Activated CD4-positive, alpha-beta memory T cell treated with anti-CD3 and anti-CD28 coated beads for 36 hours (primary cell): ENCODE measurements at regions not wholly inside any gene's neighbourhood (a gene's known extent, or its start where the extent isn't known, plus 50 kb on each side); places are given as distances from the start of the nearest gene placed in this dataset.
"Not testable (repeated sequence)": the region's sequence is repeated elsewhere in the genome, so short reads cannot be mapped to it uniquely, and the experiment has no call there.

ENCODE experiments used
- CTCF ChIA-PET: fragments of 350-600 bp; sonication (Branson Sonifier 250); formaldehyde crosslinking; loops from one replicate; lab custom pipeline; 2021; ENCODE audit warnings: antibody characterized with exemption, inconsistent platforms; lab: Charles Lee
- POLR2A ChIA-PET: fragments of 350-600 bp; sonication (Branson Sonifier 250); formaldehyde crosslinking; loops from one replicate; lab custom pipeline; 2021; ENCODE audit warnings: antibody characterized with exemption; lab: Charles Lee
- DNase-seq: peaks from one replicate; pipeline ENCODE4 v3.0.0-alpha.2; 2020
- H3K27ac Mint-ChIP-seq: one replicate; pipeline ENCODE4 v1.8.0; 2021; ENCODE audit warnings: mixed read lengths
- H3K27me3 Mint-ChIP-seq: one replicate; pipeline ENCODE4 v1.8.0; 2021; ENCODE audit warnings: mixed read lengths
- H3K36me3 Mint-ChIP-seq: one replicate; pipeline ENCODE4 v1.8.0; 2021; ENCODE audit warnings: mixed read lengths
- H3K4me1 Mint-ChIP-seq: one replicate; pipeline ENCODE4 v1.8.0; 2021; ENCODE audit warnings: low read depth, mixed read lengths
- H3K4me3 Mint-ChIP-seq: one replicate; pipeline ENCODE4 v1.8.0; 2021; ENCODE audit warnings: mild to moderate bottlenecking, mixed read lengths
- H3K9me3 Mint-ChIP-seq: one replicate; pipeline ENCODE4 v1.8.0; 2021; ENCODE audit warnings: mixed read lengths
- intact Hi-C: fragments of 100-400 bp; cut with micrococcal nuclease; formaldehyde crosslinking; loops from one replicate; pipeline ENCODE4 v1.15.1; 2023

DNA sequence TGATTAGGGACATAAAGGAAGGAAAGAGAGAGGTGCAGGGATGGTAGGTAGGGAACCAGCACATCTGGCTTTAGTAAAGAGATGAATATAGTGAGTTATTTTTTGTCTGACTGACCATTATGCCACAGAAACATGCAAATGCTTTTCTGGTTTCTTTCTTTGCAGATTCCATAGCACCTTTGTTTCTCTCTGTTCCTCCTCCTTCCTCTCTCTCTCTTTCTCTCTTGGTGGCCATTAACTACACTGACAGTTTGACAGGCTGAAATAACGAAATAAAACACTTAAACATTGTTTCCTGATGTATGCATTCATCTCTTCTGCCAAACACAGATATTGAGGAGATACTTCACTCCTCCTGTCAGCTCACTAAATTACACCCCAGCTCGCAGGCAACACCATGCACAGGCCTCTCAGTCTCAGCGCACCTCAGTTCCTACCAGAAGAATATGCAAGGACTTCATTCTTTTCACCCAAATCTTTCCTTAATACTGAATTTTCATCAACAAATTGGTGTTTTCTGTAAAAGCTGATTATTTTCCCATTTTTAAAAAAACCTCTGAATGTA is 406.9 kb upstream of the SOX5 start:
- Mint-ChIP-seq H3K27me3 (no peaks in the 10 kb centered on the region), H3K9me3 (no peaks in the 10 kb centered on the region), H3K27ac (no peak overlapping the region), H3K36me3 (no peaks in the 10 kb centered on the region), H3K4me3 (no peak overlapping the region), H3K4me1 (no peaks in the 10 kb centered on the region)
- POLR2A ChIA-PET, result no interaction called here
- CTCF ChIA-PET, result no interaction called here
- intact Hi-C loops, result no loop called here
- no peak for DNase-seq

DNA sequence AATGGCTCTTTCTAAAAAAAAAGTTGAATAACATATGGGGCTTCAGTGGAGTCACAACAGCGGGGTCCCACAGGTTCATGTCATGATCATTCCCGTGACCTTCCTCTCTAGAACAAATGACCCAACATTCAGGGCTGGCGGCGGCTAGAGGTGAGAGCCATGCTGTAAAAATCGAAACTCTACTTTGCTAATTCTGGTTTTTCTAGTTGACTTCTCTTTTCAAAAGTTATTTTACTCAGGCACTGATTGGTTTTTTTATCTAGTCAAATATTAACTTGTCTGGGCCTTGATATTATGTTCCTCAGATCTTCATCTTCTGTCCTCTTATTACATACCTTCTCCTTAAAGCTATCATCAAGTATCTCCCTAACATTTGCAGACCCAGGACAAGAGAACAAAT is 402.9 kb upstream of the SOX5 start:
- no peaks in the 10 kb centered on the region for H3K4me1 Mint-ChIP-seq
- H3K36me3 Mint-ChIP-seq, result no peaks in the 10 kb centered on the region
- H3K27ac Mint-ChIP-seq, result no peak overlapping the region
- ChIA-PET POLR2A (no interaction called here), CTCF (no interaction called here)
- no peak for DNase-seq
- no peak overlapping the region for H3K4me3 Mint-ChIP-seq
- intact Hi-C loops, result no loop called here
- no peaks in the 10 kb centered on the region for H3K27me3 Mint-ChIP-seq
- no peaks in the 10 kb centered on the region for H3K9me3 Mint-ChIP-seq

DNA sequence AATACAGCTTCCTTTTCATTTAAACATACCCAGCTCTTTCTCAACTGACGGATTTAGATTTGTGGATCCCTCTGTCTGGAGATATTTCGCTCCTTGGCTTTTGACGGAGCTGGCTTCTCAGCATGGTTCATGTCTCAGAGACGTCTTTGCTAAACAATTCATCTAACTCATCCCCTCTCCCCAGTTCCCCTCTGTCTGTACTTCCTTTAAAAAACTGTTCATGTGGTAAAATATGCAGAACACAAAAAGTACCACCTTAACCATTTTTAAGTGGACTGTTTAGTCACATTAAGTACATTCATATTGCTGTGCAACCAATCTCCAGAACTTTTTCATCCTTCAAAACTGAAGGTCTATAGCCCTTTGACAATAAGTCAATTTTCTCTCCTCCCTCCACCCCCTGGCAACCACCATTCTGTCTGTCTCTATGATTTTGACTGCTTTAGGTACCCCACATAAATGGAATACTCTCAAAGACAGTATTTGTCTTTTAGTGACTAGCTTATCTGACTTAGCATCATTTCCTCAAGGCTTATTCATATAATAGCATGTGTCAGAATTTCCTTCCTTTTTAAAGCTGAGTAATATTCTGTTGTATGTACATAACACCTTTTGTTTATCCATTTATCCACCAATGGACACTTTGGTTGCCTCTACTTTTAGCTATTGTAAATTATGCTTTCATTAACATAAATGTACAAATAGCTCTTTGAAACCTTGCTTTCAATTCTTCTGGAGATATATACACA is 399.8 kb upstream of the SOX5 start:
- Mint-ChIP-seq H3K9me3 (no peaks in the 10 kb centered on the region), H3K36me3 (no peaks in the 10 kb centered on the region), H3K4me1 (no peaks in the 10 kb centered on the region), H3K4me3 (no peak overlapping the region), H3K27me3 (no peaks in the 10 kb centered on the region), H3K27ac (no peak overlapping the region)
- DNase-seq, result no peak
- intact Hi-C loops, result no loop called here
- CTCF ChIA-PET, result no interaction called here
- POLR2A ChIA-PET, result no interaction called here

DNA sequence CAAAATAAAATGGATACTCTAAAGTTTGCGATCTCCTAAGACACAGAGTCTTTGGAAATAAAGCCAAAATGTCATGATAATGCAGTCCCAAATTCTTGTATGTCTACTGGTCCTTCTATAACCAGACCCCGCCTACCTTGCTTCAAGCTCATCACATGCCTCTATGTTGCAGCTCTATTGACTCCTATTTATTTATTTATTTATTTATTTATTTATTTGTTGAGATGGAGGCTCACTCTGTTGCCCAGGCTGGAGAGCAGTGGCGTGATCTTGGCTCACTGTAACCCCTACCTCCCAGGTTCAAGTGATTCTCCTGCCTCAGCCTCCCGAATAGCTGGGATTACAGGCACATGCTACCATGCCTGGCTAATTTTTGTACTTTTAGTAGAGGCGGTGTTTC is 398.7 kb upstream of the SOX5 start:
- H3K27me3 Mint-ChIP-seq, DNase-seq, intact Hi-C loops, H3K9me3 Mint-ChIP-seq, CTCF ChIA-PET, H3K27ac Mint-ChIP-seq, POLR2A ChIA-PET, H3K4me1 Mint-ChIP-seq, H3K36me3 Mint-ChIP-seq, H3K4me3 Mint-ChIP-seq: not testable (repeated sequence)

DNA sequence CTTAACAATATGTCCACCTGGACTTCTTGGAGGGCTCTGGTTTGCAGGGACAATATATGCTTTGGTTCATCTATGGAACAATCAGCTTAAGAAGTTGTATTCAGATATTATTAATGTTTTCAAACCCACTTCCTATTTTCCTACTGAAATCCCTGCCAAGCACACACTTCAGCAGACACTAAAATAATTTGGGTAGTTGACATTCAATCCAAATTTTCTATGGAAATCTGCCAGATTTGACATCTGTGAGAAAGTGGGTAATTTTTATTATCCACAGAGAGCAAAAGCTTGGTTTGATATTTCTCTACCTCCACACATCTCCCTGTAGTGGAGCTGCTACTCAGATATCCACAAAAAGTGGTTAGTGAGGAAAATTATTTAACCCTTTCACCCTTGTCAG is 378.8 kb upstream of the SOX5 start:
- Mint-ChIP-seq H3K9me3 (no peaks in the 10 kb centered on the region), H3K36me3 (no peaks in the 10 kb centered on the region), H3K4me1 (no peaks in the 10 kb centered on the region), H3K27me3 (no peaks in the 10 kb centered on the region), H3K4me3 (no peak overlapping the region), H3K27ac (no peak overlapping the region)
- ChIA-PET CTCF (no interaction called here), POLR2A (no interaction called here)
- DNase-seq, result no peak
- intact Hi-C loops, result no loop called here

DNA sequence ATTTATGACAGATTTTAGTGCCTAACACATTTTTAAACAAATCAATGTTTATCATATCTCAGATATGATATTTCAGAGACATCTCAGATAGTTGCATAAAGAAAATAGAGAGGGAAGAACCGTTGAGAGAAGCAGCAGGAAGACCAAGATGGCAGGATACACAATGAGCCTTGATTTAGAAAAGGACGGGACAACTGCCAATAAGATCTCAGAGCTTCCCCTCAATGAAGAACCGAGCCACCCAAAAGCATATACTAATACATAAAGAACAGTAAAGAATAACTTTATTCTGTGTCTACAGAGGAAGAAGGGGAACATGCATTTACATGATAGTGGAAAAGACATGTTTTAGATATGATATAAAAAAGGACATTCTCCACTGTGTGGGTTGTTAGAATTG is 375.9 kb upstream of the SOX5 start:
- CTCF ChIA-PET, result no interaction called here
- Mint-ChIP-seq H3K27me3 (no peaks in the 10 kb centered on the region), H3K9me3 (no peaks in the 10 kb centered on the region), H3K36me3 (no peaks in the 10 kb centered on the region), H3K4me1 (no peaks in the 10 kb centered on the region), H3K27ac (no peak overlapping the region), H3K4me3 (no peak overlapping the region)
- DNase-seq, result no peak
- POLR2A ChIA-PET, result no interaction called here
- intact Hi-C loops, result no loop called here

DNA sequence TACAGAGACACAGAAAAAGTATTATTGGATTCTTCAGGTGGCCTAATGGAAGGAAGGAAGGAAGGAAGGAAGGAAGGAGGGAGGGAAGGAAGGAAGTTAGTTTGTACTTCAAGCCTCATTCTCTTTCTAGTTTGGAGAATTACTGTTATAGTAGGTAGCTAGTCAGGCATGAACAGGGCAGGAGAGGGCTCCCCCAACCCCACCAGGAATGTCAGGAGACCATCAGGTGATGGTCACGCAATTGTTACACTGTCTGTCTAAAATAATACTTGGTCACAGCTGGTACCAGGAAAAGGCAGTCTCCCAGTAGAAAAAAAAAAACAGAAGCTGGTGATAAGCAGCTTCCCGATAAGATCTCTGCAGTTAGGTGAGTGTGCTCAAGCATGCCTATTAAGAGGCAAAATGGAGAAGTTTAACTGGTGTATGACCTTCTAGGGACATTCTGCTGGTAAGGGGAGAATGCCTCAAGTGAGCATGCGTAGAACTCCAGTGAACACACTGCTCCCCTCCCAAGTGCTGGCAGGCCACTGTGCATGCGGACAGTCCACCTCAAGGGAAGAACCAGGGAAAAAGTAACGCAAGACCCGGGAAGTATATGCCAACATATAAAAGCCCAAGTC is 358.4 kb upstream of the SOX5 start:
- no peak overlapping the region for H3K4me3 Mint-ChIP-seq
- no peaks in the 10 kb centered on the region for H3K27me3 Mint-ChIP-seq
- no peaks in the 10 kb centered on the region for H3K4me1 Mint-ChIP-seq
- intact Hi-C loops, result no loop called here
- H3K36me3 Mint-ChIP-seq, result no peaks in the 10 kb centered on the region
- H3K27ac Mint-ChIP-seq, result no peak overlapping the region
- ChIA-PET CTCF (no interaction called here), POLR2A (no interaction called here)
- DNase-seq, result no peak
- H3K9me3 Mint-ChIP-seq, result peaks cover 4% of the 10 kb centered on the region

DNA sequence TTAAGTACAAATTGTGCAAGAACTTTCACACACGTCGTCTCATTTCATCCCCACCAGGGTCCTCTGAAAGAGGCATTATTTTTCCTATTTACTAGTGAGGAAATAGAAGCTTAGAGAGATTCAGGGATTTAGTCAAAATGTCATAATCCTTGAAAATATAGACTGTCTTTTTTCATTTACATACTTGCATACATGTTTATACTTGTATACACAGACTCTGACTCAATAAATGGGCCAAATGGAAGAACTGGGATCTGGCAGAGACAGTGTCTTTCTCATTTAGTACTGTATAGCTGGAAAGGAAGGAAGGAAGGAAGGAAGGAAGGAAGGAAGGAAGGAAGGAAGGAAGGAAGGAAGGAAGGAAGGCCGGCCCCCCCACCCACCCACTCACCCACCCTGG is 357.7 kb upstream of the SOX5 start:
- DNase-seq, result no peak
- no peak overlapping the region for H3K27ac Mint-ChIP-seq
- H3K4me1 Mint-ChIP-seq, result no peaks in the 10 kb centered on the region
- H3K9me3 Mint-ChIP-seq, result peaks cover 4% of the 10 kb centered on the region
- no peaks in the 10 kb centered on the region for H3K27me3 Mint-ChIP-seq
- ChIA-PET POLR2A (no interaction called here), CTCF (no interaction called here)
- no peaks in the 10 kb centered on the region for H3K36me3 Mint-ChIP-seq
- intact Hi-C loops, result no loop called here
- no peak overlapping the region for H3K4me3 Mint-ChIP-seq

DNA sequence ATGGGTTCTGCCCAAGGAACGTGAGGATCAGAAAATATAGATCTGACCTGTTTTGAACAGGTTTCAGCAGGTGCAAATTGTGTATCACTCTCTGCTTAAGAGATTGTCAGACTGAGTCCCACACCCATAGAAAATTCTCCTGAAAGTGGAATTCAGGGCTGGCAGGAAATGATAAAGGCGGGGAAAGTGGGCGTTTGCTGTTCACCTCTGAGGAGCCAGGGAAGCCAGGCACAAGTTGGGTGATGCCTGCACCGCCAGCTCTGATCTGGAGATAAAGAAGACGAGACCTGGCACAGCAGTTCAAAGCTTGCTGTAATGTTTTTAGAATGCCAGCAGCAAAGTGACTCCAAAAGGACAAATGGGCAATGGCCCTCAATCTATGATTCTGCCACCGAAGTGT is 356.5 kb upstream of the SOX5 start:
- no peak overlapping the region for H3K27ac Mint-ChIP-seq
- CTCF ChIA-PET, result no interaction called here
- no peak overlapping the region for H3K4me3 Mint-ChIP-seq
- H3K27me3 Mint-ChIP-seq, result no peaks in the 10 kb centered on the region
- intact Hi-C loops, result no loop called here
- no peaks in the 10 kb centered on the region for H3K36me3 Mint-ChIP-seq
- POLR2A ChIA-PET, result no interaction called here
- no peaks in the 10 kb centered on the region for H3K4me1 Mint-ChIP-seq
- peaks cover 4% of the 10 kb centered on the region for H3K9me3 Mint-ChIP-seq
- no peak for DNase-seq

DNA sequence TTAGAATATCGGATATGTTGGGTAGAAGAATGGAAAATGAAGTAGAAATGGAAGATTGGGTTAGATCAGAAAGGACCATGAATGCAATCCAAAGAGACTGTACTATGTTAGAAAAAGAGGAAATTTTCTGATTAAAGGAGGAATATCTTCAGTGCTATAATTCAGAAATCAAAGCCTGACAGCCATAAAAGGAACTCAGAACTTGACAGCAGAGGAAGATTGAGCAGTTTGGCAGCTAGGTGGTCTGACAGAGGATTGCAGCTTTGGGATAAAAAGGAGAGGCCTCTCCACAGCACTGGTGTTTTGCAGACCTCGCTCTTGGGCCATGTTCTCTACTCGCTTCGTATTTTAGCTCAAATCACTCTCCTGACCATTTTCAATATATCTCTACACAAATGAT is 354.8 kb upstream of the SOX5 start:
- no peaks in the 10 kb centered on the region for H3K36me3 Mint-ChIP-seq
- H3K9me3 Mint-ChIP-seq, result peaks cover 4% of the 10 kb centered on the region
- no peaks in the 10 kb centered on the region for H3K27me3 Mint-ChIP-seq
- no peak for DNase-seq
- H3K4me3 Mint-ChIP-seq, result no peak overlapping the region
- ChIA-PET CTCF (no interaction called here), POLR2A (no interaction called here)
- H3K27ac Mint-ChIP-seq, result no peak overlapping the region
- no peaks in the 10 kb centered on the region for H3K4me1 Mint-ChIP-seq
- intact Hi-C loops, result no loop called here

DNA sequence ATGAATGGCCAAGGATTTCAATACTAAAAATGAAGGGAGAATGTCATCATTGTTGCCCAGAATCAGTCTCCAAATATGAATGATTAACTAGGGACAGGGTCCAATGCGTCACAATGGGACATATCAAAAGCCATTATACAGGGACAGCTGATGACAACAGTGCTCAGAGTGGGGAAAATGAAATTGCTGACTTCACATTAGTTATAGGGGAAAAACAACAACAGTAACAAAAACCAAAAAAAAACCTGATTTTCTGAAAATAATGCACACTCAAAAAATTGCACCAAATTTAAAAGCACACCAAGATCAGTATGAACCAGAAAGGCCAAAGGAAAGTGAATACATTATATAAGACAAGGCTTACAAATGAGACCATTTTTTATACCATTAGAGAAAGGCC is 353.2 kb upstream of the SOX5 start:
- POLR2A ChIA-PET, result no interaction called here
- DNase-seq, result no peak
- Mint-ChIP-seq H3K4me3 (no peak overlapping the region), H3K9me3 (peaks cover 2% of the 10 kb centered on the region), H3K27ac (no peak overlapping the region), H3K27me3 (no peaks in the 10 kb centered on the region), H3K36me3 (no peaks in the 10 kb centered on the region), H3K4me1 (no peaks in the 10 kb centered on the region)
- CTCF ChIA-PET, result no interaction called here
- intact Hi-C loops, result no loop called here

DNA sequence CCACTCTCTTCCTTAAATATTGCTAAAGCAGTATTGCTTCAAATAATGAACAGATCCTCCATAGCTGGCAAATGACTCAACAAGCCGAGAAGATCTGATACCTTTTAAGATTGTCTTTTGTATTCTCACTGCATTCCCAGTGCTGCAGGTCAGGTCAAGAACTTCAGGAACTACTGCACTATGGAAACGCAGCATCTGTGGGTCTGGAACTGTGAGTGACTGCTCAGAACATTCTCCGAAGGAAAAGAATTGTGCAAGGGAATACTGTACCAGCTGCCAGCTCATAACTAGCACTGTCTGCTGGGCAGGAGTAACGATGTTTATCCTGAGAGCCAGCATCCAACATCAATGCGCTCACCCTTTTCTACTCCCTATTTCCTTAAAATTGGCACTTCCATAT is 348.0 kb upstream of the SOX5 start:
- Mint-ChIP-seq H3K27me3 (no peaks in the 10 kb centered on the region), H3K27ac (no peak overlapping the region), H3K9me3 (no peaks in the 10 kb centered on the region), H3K4me1 (no peaks in the 10 kb centered on the region), H3K36me3 (no peaks in the 10 kb centered on the region), H3K4me3 (no peak overlapping the region)
- no peak for DNase-seq
- intact Hi-C loops, result no loop called here
- POLR2A ChIA-PET, result interaction anchor here (0.6 kb wide), 1 partner anchor 272 kb away, joined by 5 read pairs; no protein-coding TSS in a partner anchor
- CTCF ChIA-PET, result no interaction called here

DNA sequence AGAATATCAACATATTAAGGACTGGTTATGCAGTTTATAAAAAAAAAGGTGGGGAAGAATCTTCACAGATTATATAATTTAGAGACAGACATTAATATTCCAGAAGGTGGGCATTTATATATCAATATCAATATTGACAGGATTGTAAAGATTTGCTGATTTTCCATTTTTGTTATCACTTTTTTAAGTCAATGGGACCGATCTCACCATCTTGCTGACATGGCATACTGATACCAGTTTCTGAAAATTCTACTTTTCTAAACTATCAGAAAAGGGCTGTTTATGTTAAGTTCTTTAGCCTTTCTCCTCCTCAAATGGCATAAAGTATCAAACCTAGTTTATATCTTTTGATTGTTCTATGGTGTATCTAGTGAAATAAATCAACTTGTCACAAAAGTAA is 344.1 kb upstream of the SOX5 start:
- intact Hi-C loops, result no loop called here
- Mint-ChIP-seq H3K36me3 (no peaks in the 10 kb centered on the region), H3K9me3 (no peaks in the 10 kb centered on the region), H3K27ac (no peak overlapping the region), H3K4me3 (no peak overlapping the region), H3K4me1 (no peaks in the 10 kb centered on the region), H3K27me3 (no peaks in the 10 kb centered on the region)
- POLR2A ChIA-PET, result no interaction called here
- DNase-seq, result no peak
- CTCF ChIA-PET, result no interaction called here
